IPS DF 4.7 (cell line): ENCODE measurements at regions not wholly inside any gene's neighbourhood (a gene's known extent, or its start where the extent isn't known, plus 50 kb on each side); places are given as distances from the start of the nearest gene placed in this dataset.
"Not testable (repeated sequence)": the region's sequence is repeated elsewhere in the genome, so short reads cannot be mapped to it uniquely, and the experiment has no call there.

Experiments used
- DNase-seq: peaks from one replicate; pipeline ENCODE4 v3.0.0-alpha.2; 2013; ENCODE audit warnings: low spot score; ENCODE audit errors: extremely low read depth

DNA sequence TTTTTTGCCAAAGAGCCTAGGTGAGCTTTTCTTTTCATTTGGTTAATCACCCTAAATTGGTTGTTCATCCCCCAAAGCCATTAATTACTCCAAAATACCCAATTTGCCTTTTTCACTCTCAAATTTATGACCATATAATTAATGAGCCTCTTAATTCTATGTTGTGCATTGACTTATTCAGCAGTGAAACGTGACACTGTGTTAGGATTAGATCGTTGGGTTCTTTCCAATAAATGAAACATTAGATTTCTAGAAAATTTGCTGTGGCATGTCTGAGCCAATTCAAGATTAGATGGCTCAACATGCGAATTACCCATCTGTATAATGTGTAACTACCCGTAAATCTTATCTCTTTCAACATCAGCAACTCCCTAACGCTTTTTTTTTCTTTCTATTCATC, 273.4 kb downstream of the BMP4 start:
- no peak for DNase-seq

DNA sequence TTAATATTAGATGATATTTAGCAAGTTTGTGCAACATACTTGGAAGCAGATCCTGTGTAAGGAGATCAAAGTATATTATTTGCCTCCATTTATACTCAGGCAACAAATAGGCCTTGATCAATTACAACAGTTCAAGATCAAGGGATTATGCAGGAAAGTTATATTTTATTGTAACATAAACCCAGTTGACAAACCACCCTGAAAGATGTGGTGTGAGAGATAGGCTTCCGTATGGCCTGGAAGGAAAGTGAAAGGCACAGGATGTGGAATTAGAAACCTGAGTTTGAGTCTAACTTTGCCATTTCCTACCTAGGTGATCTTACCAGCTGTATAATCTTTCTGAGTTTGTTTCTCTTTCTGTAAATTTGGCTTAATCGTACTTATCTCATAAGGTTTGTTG, 284.1 kb downstream of the BMP4 start:
- DNase-seq = no peak

DNA sequence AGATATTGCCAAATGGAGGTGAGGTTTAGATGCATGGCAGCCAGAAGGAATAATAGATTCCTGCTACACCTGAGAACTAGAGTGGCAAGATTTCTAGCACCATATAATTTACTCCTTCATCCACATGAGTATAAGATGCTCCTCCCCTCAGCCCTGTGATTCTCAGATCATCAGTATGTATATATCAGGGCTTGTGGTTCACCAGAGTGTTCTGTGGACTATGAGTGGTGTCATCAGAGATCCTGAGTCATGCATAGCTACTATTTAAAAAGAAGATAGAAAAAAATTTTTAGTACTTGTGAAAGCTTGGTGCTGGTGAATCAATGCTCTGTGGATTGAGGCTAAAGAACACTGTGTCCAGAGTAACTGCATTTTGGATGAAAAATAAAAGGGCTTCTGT, 285.9 kb downstream of the BMP4 start:
- DNase-seq = no peak

DNA sequence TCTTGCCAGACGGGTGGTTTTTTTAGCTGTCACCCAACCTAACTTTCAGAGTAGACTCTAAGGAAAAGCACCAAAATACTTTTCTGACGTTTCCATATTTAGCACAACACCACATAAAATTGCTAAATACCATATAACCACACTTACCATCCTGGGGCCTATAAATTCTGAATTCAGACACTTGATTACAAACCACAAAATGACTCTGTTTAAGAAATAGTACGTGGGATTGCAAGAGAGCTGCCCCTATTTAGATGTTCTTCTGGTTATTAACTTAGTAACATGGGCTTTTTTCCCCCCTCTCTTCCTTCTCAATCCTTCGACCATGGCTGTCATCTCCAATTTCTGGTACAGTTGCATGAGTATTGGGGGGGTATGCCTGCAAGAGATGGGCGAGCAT, 287.7 kb downstream of the BMP4 start:
- no peak for DNase-seq

DNA sequence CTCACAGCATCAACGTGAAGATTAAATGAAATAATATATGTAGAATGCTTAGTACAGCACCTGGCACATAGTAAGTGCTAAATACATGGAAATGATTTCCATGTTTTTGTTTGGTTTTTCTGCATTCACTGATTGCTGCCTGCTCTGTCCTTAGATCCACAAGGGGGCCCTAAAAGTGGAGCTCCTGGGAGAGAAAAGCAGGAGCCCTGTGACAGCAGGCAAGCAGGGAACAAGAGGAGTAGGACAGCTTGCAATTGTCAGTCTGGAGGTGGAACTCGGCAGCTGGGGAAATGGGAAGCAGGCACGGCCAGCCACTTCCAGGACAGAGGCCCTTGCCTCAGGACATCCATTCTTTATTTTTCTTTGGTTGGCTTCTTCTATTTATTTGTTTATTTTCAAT, 292.9 kb downstream of the BMP4 start:
- peak; percentile 22 for DNase-seq

DNA sequence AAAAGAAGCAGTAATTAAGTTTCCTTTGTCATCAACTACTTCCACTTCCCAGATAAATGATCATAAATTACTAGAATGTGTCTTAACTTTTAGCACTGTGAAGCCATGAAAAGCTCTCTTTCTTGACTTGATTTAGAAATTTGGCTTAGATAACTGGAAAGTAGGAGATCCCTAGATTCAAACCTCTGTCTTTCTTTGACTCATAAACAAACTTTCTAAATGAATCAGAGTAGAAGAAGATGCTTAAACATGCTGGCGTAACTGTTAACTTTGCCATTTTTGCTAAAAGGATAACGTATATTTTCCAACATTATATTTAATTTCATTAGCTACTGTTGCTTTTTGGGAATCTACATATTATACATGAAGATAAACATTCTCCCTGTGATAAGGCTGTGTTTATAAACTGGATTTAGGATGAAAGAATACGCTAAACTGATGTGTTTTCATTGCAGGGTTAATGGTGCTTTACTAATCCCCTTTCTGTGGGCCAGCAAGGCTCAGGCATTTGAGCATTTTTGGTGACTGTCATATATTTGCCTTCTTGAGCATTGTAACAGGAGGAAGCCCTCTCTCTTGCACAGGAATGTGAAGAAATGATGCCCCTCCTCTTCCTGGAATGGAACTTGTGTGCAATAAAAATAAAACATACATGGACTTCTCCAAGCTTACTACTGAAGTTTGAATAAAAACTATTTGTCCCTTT, 301.4 kb downstream of the BMP4 start:
- DNase-seq = no peak

DNA sequence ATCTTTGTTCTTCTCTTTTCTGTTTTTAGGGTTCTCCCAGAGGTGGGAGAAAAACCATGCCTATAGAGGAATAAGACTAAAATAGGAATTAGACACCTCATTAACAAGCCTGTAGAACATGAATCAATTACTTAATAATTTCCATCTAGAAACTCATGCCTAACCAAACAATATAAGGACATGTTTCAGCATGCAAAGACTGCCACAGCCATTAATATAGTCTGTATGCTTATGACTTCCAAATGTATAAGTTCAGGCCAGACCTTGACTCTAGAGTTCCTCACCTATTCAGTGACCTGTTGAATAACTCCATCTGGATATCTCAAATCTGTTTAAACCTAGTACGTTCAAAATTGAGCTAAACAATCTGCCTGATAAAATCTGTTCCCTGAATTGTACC, 304.6 kb downstream of the BMP4 start:
- DNase-seq = no peak

DNA sequence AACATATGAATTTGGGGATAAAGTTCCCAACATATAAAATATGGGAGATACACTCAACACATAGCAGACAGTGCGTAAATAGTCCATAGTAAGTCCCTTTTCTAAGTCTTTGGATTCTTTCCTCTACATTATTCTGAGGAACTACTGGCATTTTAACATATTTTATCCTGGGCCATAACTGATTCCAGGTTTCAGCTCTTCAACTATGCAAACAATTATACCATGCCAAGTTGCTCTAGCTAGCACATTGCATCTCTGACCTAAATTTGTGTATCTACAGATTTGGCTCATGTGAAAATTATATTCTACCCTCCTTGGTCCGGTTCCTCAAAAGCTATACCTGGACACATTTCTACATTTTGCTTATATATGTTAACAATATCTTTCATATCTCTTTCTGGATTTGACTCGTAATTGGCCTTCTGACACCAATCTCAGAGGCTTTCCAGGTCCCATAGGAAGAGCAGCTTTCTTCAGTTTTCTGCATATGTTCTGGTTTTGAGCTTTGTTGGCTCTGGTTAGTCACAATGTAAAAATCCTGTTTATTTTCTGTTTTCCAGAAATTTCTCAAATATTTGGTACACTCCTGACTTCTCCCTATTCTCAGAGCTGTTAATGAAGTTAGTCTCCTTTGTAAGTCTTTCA, 305.4 kb downstream of the BMP4 start:
- DNase-seq = no peak

DNA sequence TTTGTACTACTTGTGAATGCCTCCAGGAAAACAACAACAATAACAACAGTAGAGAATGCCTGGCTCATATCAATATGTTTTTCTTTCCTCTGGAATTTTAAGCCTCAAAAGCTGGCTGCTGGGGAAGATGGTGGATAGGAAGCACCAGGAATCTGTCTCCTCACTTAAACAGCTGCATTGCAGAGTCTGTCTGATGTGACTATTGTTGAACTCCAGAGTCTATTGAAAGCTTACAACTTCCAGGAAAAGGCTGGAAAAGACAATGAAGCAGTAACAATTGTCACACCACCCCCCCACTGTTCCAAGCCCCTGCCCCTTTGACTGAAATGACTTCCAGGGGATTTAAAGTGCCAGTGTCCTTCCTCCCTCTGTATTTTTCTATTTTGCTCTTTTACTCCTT, 309.7 kb downstream of the BMP4 start:
- DNase-seq = no peak

DNA sequence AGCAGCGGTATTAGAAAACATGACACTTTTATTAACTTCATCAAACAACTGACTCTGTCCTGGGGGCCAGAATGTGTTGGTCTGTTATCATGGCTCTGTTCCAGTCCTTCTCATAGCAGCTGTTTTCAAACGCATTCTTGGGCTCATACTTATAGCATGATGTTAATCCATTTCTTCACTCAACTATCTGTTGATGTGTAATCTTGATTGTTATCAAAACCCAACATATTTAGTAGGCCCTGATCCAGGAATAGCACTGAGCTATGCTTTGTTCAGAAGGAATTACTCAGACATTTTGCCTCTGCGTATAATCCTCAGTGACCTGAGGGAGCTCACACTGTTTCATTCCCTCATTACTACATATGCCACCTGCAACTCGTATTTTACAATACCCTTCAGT, 315.9 kb downstream of the BMP4 start:
- DNase-seq = no peak

DNA sequence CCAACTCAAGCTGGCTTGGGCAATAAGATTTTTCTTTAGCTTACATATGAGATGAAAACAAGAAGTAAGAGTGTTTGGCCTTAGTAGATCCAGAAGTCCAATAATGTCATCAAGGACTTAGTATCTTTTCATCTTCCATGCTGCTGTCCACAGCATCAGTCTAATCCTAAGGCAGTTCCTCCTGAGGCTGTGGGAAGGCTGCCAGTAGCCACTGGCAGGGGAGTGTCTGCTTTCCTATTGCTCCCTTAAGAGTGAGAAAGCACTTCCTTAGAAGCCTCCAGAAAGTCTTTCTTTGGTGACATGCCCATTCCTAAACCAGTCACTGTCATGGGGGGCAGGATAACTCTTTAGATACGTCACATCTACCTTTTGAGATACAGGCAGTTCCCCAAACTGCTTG, 317.7 kb downstream of the BMP4 start:
- no peak for DNase-seq

DNA sequence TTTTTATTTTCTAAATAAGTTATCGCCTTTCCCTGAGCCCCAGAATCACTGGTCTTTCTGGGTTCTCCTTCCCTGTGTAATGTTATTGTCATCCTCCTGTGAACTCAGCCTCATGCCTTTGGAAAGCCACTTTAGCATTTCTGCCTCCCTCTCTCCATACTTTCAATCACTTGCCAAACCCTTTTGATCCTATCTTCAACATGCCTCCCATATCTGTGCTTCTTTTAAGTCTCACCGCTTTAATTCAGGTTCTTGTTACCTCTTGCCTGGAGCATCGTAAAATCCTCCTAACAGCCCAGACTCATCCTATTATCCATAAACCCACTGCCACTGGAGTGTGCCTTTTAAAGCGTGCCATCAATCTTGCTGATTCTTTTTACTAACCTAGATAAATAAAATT, 321.8 kb downstream of the BMP4 start:
- DNase-seq = no peak

DNA sequence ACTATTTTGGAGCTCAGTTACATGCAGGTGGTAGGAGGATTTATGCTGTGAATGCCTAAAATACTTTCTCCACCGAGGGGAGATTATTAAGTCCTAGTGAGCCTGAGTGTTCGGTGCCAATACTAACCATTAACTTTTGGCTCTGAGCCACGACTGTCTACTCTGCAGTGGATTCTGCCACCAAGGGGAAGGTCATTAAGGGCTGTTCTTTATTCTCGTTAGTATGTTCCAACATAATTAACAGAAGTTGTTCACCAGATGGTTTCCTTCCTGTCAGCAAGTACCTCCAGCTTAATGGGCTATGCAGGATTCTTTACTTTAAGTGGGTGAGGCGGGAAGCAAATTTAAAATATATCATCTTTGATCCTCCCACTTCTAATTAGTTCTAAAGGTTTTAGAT, 326.3 kb downstream of the BMP4 start:
- DNase-seq = no peak

DNA sequence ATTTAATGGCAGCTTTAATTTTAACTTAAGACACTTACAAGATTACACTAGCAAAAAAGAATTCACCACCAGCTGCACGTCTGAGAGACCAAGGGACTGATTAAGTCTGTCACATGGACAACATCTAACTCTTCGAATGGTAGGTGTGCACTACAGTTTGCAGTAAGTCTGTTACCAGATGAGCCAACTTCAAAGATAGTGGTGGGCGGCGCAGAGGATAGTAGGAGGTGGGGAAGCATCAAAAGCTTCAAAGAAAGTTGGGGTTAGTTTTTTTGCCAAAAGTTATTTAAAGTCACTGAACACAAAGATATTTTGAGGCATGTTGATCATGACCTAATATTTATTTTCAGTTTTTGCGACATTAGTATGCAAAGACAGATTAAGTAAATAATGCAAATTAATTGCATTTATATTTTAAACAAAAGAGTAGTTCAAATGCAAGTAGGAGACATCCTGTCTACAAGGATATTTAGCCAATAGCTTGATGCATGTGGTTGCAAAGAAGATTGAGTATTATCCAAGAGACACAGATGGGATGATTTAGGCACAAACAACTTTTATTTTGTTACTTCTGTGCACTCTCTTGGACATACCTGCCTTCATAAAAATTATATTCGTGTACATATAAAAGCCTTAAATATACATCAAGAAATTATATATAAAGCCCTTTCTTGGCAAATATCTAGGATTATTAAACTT, 327.7 kb downstream of the BMP4 start:
- no peak for DNase-seq

DNA sequence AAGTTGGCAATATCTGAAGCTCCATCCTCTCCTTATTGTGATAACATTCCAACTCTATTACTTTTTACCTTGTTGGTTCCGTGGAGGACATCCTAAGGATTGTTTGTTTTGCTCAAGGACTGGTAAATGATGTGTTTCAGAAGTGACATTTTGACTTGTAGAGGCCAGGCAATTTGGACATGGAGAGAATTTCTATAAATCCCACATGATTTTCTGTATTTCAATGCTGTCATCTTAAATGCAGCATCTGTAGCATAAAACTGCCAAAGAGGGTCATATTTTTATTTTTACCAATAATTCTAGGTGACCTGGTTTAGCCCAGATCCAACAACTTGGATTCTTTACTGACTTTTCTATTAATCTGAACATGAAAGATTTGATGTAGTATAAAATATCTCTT, 328.4 kb downstream of the BMP4 start:
- DNase-seq = no peak

DNA sequence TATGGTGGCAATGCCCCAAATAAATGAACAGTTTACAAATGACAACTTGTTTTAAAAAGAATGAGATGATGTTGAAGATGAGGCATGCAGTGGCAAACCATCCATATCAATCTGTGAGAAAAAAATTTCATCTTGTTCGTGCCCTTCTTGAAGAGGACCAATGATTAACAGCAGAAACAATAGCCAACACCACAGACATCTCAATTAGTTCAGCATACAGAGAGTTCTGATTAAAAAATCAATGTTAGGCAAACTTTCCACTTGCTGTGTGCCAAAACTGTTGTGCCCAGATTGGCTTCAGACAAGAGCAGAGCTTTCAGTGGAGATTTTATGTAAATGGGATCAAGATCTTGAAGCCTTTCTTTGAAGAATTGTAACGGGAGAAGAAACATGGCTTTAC, 329.9 kb downstream of the BMP4 start:
- DNase-seq = no peak

DNA sequence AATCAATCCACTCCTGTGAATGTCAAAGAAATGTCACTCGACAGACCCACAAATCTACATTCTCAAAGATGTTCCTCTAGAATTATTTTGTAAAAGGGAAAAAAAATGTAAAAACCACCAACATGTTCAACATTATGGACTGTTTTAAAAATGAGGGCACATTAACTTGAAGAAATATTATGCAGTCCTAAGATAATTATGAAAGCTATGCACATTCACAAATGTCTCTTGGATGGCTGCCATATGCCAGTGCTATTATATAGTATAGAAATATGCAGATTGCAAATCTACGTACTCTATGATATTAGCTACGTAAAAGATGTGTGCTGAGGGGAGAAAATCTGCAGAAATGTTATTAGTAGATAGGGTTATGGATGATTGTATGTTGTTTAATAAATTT, 334.2 kb downstream of the BMP4 start:
- no peak for DNase-seq

DNA sequence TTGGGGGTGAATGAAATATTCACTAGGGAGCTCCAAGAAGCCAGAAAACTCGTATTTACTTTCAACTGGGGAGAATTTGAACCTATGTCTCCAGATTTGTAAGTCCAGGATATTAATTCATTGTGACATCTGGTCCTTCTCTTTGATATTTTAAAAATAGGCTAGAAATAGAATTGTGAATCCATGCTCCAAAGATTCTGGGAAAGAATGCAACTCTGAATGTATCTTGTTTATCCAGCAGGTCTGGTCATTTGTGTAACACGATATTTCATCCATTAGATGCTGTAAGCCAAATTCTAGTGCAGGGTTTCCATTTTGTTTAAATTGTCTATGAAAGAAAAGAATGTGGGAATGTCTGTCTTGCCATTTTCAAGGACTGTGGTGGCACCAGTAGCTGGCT, 334.7 kb downstream of the BMP4 start:
- DNase-seq = no peak

DNA sequence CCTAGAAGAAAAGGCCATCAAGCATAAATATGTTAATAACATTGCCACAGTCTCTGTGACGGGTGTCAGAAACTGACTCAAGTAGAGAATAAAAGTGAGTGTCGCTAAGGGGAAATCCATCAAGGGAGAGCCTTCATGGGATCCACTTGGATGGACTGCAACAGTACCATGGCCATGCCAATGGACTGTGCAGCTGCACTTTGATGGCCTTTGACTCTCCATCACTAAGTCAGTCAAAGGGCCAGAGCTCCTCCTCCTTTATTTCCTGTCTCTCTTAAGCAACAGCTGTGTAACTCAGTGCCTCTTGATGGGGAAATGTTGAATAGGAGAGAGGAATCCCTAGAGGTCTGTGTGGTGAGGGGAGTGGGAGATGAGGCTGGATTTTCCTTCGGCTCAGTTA, 335.2 kb downstream of the BMP4 start:
- DNase-seq = no peak

DNA sequence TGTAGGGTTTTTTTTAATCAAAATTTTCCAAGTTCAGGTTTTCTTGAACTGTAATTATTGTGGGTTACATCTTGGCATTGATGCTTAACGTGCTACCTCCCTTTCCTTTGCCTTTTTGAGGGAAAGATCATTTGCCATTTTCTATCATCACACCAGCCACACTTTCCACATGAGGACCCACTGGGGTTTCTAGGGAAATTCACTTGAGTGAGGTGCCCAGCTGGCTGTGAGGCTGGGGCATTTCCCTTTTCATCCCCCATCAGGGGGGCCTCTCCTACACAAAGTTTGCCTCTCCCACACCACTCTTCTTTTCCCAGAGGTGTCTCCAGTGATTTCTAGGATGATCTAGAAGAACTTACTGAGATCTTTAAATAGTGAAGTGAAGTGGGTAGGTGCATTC, 335.7 kb downstream of the BMP4 start:
- DNase-seq = no peak

DNA sequence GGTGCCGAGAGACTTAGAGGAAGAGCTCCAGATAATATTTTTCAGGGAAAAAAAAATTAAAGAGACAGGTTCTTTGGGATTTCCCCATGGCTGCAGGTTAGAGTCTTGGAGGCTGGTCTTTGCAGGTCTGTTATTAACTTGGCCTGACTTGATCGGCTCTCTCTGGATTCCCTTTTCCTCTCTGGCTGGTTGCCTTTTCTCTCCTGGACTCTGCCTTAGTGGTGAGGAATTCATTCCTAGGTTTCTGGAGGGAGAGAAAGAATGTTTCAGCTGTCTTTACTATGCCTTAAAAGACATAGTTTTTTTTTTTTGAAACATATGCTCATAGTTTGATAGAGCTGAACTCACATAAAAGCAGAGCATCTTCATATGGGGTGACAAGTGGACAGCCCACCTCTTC, 336.3 kb downstream of the BMP4 start:
- no peak for DNase-seq

DNA sequence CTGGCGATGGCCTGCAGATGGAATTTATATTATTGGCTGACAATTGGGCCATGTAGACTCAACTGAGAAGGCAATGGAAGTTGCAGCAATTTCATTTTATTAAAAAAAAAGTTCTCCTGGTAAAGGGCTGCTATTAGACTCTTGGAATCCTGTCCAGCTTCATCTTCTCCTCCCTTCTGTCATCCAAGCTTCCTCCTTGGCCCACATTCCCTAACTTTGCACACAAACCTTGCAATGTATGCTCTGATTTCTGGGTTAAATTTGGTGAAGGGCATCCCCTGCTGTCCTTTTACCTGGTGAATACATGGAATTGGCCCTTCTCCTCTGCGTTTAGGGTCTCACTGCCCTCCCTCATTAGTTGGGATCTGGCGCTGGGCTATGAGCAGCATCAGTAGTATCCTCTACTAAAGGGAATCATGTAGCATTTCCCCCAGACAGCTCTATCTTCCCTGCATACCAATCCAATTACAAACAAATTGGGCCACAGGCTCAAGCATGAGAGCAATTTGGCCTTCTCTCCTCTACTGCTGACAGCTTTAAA, 336.9 kb downstream of the BMP4 start:
- no peak for DNase-seq

DNA sequence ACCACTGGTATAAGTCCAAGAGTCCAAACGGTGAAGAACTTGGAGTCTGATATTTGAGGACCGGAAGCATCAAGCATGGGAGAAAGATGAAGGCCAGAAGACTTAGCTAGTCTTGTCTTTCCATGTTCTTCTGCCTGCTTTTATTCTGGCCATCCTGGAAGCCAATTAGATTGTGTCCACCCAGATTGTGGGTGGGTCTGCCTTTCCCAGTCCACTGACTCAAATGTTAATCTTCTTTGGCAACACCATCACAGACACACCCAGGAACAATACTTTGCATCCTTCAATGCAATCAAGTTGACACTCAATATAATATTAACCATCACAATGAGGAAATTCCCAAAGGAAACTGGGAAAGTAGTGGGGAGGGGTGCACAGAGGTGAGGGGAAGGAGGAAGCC, 340.1 kb downstream of the BMP4 start:
- DNase-seq = not testable (repeated sequence)
